ENCODE measurements at regions not wholly inside any gene's neighbourhood (a gene's known extent, or its start where the extent isn't known, plus 50 kb on each side); places are given as distances from the start of the nearest gene placed in this dataset.

DNA sequence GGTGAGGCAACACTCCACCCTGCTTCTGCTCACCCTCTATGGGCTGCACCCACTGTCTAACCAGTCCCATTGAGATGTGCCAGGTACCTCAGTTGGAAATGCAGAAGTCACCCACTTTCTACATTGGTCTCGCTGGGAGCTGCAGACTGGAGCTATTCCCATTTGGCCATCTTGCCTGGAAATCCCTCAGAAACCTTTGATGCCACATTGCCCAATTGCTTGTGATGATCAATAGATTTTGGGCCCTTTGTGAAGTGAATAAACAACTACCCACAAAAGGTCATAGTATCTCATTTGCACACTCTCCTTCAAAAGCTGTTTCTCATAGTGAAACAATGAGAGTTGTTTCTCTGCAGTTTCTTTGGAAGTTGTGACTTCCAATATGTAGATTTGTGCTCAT is 742.9 kb downstream of the INHBA start:
- TF ChIP-seq CTCF (IDR thresholded peaks at IDR 0.05) (no peak), POLR2A (IDR thresholded peaks at IDR 0.05; ENCODE audit: low read depth) (no peak)
